LNCaP clone FGC (cell line): ENCODE measurements at regions not wholly inside any gene's neighbourhood (a gene's known extent, or its start where the extent isn't known, plus 50 kb on each side); places are given as distances from the start of the nearest gene placed in this dataset.

Experiments used
- DNase-seq: peaks from one replicate; pipeline ENCODE4 v3.0.0-alpha.2; 2011; ENCODE audit warnings: low read depth
- H3K4me3 ChIP-seq: 2 replicates; pipeline ENCODE4 v1.5.1; 2011; ENCODE audit warnings: mild to moderate bottlenecking, low read depth, low read length, control low read depth
- CTCF ChIP-seq: IDR thresholded peaks from 2 replicates; pipeline ENCODE4 v1.5.1; 2012; ENCODE audit warnings: mild to moderate bottlenecking; ENCODE audit not compliant: control insufficient read depth, insufficient read depth; ENCODE audit errors: extremely low read depth

- TF ChIP-seq CTCF = no peak
- H3K4me3 ChIP-seq = no peak overlapping the region
- no peak for DNase-seq
Measured at GRCh38 chr3:53401154-53401553, 53.8 kb upstream of the DCP1A start.

GRCh38 chr3:53402326-53402725, 55.0 kb upstream of the DCP1A start:
- DNase-seq = no peak
- TF ChIP-seq CTCF = no peak

GRCh38 chr3:53411371-53411770, 64.0 kb upstream of the DCP1A start:
- no peak for TF ChIP-seq CTCF
- no peak for DNase-seq
- no peak overlapping the region for H3K4me3 ChIP-seq

More at GRCh38 chr3:53402326-53402725, 55.0 kb upstream of the DCP1A start:
- H3K4me3 ChIP-seq = no peak overlapping the region

- DNase-seq = no peak
- no peak overlapping the region for H3K4me3 ChIP-seq
- no peak for TF ChIP-seq CTCF
Measured at GRCh38 chr3:53412953-53413352, 65.6 kb upstream of the DCP1A start.

- no peak for TF ChIP-seq CTCF
- no peak overlapping the region for H3K4me3 ChIP-seq
- no peak for DNase-seq
Measured at GRCh38 chr3:53416530-53416929, 69.2 kb upstream of the DCP1A start.

GRCh38 chr3:53420831-53421230, 73.5 kb upstream of the DCP1A start:
- no peak overlapping the region for H3K4me3 ChIP-seq
- TF ChIP-seq CTCF = no peak
- no peak for DNase-seq

GRCh38 chr3:53422954-53423698, 71.3 kb upstream of the CACNA1D start:
- no peak overlapping the region for H3K4me3 ChIP-seq
- DNase-seq = no peak
- TF ChIP-seq CTCF = no peak
